HCT116 (cell line): ENCODE measurements at regions not wholly inside any gene's neighbourhood (a gene's known extent, or its start where the extent isn't known, plus 50 kb on each side); places are given as distances from the start of the nearest gene placed in this dataset.

ENCODE experiments used
- ATAC-seq: fragments of 200-7000 bp; cut with Tn5 transposase; 2 replicates; pipeline ENCODE4 v1.9.1; 2020; ENCODE audit warnings: mild to moderate bottlenecking, moderate library complexity
- BruUV-seq: library from RNA; stranded (reverse); fragments of 400-500 nt; replicated peaks from 2 replicates; lab custom pipeline; 2021; lab: Mats Ljungman, UMichigan
- CTCF ChIA-PET: fragments of 300-600 bp; sonication (Branson Sonifier 250); formaldehyde crosslinking; loops from one replicate; lab custom pipeline; 2021; ENCODE audit warnings: antibody characterized with exemption; lab: Charles Lee
- POLR2A ChIA-PET: fragments of 300-600, 350-600 bp; sonication (Branson Sonifier 250); formaldehyde crosslinking; loops from one replicate; lab custom pipeline; 2021; ENCODE audit warnings: antibody characterized with exemption; lab: Charles Lee
- RAD21 ChIA-PET, 2 experiments: fragments of 300-600 bp; sonication (Branson Sonifier 250); formaldehyde crosslinking; loops; one replicate each; lab custom pipeline; 2023; ENCODE audit warnings: low total read pairs in 2 of 2; ENCODE audit not compliant: uncharacterized antibody in 2 of 2, unreplicated experiment in 2 of 2, low non-redundant PET in 1 of 2; lab: Charles Lee
- DNase-seq: peaks from one replicate; pipeline ENCODE4 v3.0.0-alpha.2; 2010; ENCODE audit warnings: low read depth, low spot score
- H2AFZ ChIP-seq: fragments of 200-600 bp; shearing (Covaris generic), sonication (generic); 2 replicates; pipeline ENCODE4 v1.6.1; 2017; ENCODE audit warnings: low read depth, mixed run types, mixed read lengths, antibody characterized with exemption, low read length; ENCODE audit not compliant: poor library complexity, severe bottlenecking
- H3K27ac ChIP-seq: 2 replicates; pipeline ENCODE4 v1.5.1; 2012; ENCODE audit warnings: low read depth, low read length
- H3K27me3 ChIP-seq: fragments of 200-600 bp; sonication (generic); 2 replicates; pipeline ENCODE4 v1.6.1; 2016; ENCODE audit warnings: mixed run types, low read length, mixed read lengths; ENCODE audit not compliant: insufficient read depth
- H3K36me3 ChIP-seq, 2 experiments: fragments of 200-500 bp in 1 of 2; fragments of 200-600 bp in 1 of 2; sonication (Bioruptor generic) in 1 of 2; sonication (generic) in 1 of 2; 2 replicates each; pipeline versions ENCODE4 v1.5.1 to v1.6.1; 2014 to 2016; ENCODE audit warnings: low read length in 2 of 2, inconsistent platforms in 1 of 2, mixed read lengths in 1 of 2, mixed run types in 1 of 2; ENCODE audit not compliant: insufficient read depth in 2 of 2, control insufficient read depth in 1 of 2
- H3K4me1 ChIP-seq, 2 experiments: fragments of 200-600 bp in 1 of 2; sonication (generic) in 1 of 2; 2 replicates each; pipeline versions ENCODE4 v1.5.1 to v1.6.1; 2012 to 2017; ENCODE audit warnings: low read length in 2 of 2, inconsistent platforms in 1 of 2, mild to moderate bottlenecking in 1 of 2, mixed read lengths in 1 of 2, mixed run types in 1 of 2, moderate library complexity in 1 of 2; ENCODE audit not compliant: insufficient read depth in 2 of 2, control insufficient read depth in 1 of 2
- H3K4me2 ChIP-seq: fragments of 200-600 bp; sonication (generic); 2 replicates; pipeline ENCODE4 v1.6.1; 2017; ENCODE audit warnings: mixed run types, low read length, mixed read lengths
- H3K4me3 ChIP-seq, 2 experiments: fragments of 200-600 bp in 1 of 2; sonication (generic) in 1 of 2; replicated peaks in 1 of 2; 2 replicates each; pipeline ENCODE4 v1.5.1; 2011 to 2016; ENCODE audit warnings: low read length in 2 of 2, control low read depth in 1 of 2, low read depth in 1 of 2, mild to moderate bottlenecking in 1 of 2, mixed read lengths in 1 of 2, mixed run types in 1 of 2
- H3K79me2 ChIP-seq: fragments of 200-600 bp; sonication (generic); 2 replicates; pipeline ENCODE4 v1.6.1; 2017; ENCODE audit warnings: mild to moderate bottlenecking, mixed run types, low read length, moderate library complexity, mixed read lengths; ENCODE audit not compliant: insufficient read depth
- H3K9ac ChIP-seq: fragments of 200-600 bp; sonication (generic); 2 replicates; pipeline ENCODE4 v1.6.1; 2016; ENCODE audit warnings: low read length, mixed read lengths
- H3K9me2 ChIP-seq: fragments of 200-600 bp; sonication (generic), shearing (Covaris generic); 2 replicates; pipeline ENCODE4 v1.6.1; 2017; ENCODE audit warnings: mixed run types, mild to moderate bottlenecking, moderate library complexity; ENCODE audit not compliant: insufficient read depth
- H3K9me3 ChIP-seq, 2 experiments: fragments of 200-500 bp in 1 of 2; fragments of 200-600 bp in 1 of 2; sonication (Bioruptor generic) in 1 of 2; sonication (generic) in 1 of 2; 2 replicates each; pipeline ENCODE4 v1.6.1; 2014 to 2017; ENCODE audit warnings: low read length in 2 of 2, mixed read lengths in 2 of 2, inconsistent platforms in 1 of 2, low read depth in 1 of 2, mild to moderate bottlenecking in 1 of 2, mixed run types in 1 of 2, moderate library complexity in 1 of 2; ENCODE audit not compliant: control insufficient read depth in 1 of 2, insufficient read depth in 1 of 2
- H4K20me1 ChIP-seq: fragments of 200-600 bp; sonication (generic), shearing (Covaris generic); 2 replicates; pipeline ENCODE4 v1.6.1; 2017; ENCODE audit warnings: mixed run types, mild to moderate bottlenecking, moderate library complexity; ENCODE audit not compliant: insufficient read depth
- CBX3 ChIP-seq: IDR thresholded peaks from 2 replicates; pipeline ENCODE4 v1.6.1; 2012; ENCODE audit warnings: low read depth
- EZH2 ChIP-seq: fragments of 200-600 bp; sonication (generic); IDR thresholded peaks from 2 replicates; pipeline ENCODE4 v1.6.1; 2017; ENCODE audit warnings: antibody characterized with exemption, mixed run types
- SP1 ChIP-seq: IDR thresholded peaks from 2 replicates; pipeline ENCODE4 v1.6.1; 2012; ENCODE audit warnings: low read depth
- TCF7L2 ChIP-seq: IDR thresholded peaks from 2 replicates; pipeline ENCODE4 v1.7.0; 2011; ENCODE audit warnings: borderline replicate concordance, inconsistent platforms; ENCODE audit not compliant: insufficient read depth, insufficient read length; ENCODE audit errors: extremely low read depth
- ZFX ChIP-seq: fragments of 450-650 bp; IDR thresholded peaks from 2 replicates; pipeline ENCODE4 v1.6.1; 2017
- intact Hi-C: fragments of 100-400 bp; cut with micrococcal nuclease; formaldehyde crosslinking; loops from 2 replicates; pipeline ENCODE4 v1.10.0; 2022
- TF ChIP-seq, protein P1 (sequence below), 3 experiments: fragments of 200-600 bp in 1 of 3; sonication (generic) in 1 of 3; IDR thresholded peaks in 2 of 3; conservative IDR thresholded peaks in 1 of 3; 2 replicates each; pipeline ENCODE4 v1.5.1; 2012 to 2017; ENCODE audit warnings: low read depth in 2 of 3, low read length in 2 of 3, antibody characterized with exemption in 1 of 3, borderline replicate concordance in 1 of 3, control low read depth in 1 of 3, mild to moderate bottlenecking in 1 of 3, mixed read lengths in 1 of 3, mixed run types in 1 of 3, moderate library complexity in 1 of 3; ENCODE audit not compliant: insufficient read depth in 1 of 3
- TF ChIP-seq, protein P2 (sequence below): IDR thresholded peaks from 2 replicates; pipeline ENCODE4 v1.6.1; 2011; ENCODE audit warnings: mild to moderate bottlenecking, low read length, moderate library complexity; ENCODE audit not compliant: insufficient replicate concordance; ENCODE audit errors: extremely low read depth
- TF ChIP-seq, protein P3 (sequence below): IDR thresholded peaks from 2 replicates; pipeline ENCODE4 v1.6.1; 2012; ENCODE audit warnings: low read depth

DNA sequence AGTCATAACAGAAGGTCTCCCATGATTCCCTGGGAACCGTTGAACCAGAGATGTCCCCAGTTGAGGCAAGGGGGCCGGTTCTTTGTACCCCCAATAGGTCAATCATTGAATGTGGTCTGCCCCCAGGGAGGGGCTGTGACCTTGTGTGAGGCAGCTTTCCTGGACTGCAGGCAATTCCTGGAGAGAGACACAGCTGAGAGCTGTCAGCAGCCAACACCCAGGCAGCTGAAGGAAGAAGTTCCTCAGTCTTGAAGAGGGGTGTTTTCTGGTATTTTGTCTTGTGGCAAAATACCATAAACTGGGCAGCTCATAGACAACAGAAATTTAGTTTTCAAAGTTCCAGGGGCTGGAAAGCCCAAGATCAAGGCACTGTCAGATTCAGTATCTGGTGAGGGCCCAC, 185.7 kb upstream of the ATP6AP2 start (continued):
- TF ChIP-seq, protein P1, sequence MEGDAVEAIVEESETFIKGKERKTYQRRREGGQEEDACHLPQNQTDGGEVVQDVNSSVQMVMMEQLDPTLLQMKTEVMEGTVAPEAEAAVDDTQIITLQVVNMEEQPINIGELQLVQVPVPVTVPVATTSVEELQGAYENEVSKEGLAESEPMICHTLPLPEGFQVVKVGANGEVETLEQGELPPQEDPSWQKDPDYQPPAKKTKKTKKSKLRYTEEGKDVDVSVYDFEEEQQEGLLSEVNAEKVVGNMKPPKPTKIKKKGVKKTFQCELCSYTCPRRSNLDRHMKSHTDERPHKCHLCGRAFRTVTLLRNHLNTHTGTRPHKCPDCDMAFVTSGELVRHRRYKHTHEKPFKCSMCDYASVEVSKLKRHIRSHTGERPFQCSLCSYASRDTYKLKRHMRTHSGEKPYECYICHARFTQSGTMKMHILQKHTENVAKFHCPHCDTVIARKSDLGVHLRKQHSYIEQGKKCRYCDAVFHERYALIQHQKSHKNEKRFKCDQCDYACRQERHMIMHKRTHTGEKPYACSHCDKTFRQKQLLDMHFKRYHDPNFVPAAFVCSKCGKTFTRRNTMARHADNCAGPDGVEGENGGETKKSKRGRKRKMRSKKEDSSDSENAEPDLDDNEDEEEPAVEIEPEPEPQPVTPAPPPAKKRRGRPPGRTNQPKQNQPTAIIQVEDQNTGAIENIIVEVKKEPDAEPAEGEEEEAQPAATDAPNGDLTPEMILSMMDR (IDR thresholded peaks at IDR 0.05 in 2 of 3, conservative IDR thresholded peaks at IDR 0.05 in 1 of 3; ENCODE audit: borderline replicate concordance in 1 of 3, insufficient read depth in 1 of 3, low read depth in 2 of 3, low read length in 2 of 3): no peak
- TF ChIP-seq ZFX (no peak), TCF7L2 (no peak), SP1 (no peak), CBX3 (no peak), EZH2 (no peak)

DNA sequence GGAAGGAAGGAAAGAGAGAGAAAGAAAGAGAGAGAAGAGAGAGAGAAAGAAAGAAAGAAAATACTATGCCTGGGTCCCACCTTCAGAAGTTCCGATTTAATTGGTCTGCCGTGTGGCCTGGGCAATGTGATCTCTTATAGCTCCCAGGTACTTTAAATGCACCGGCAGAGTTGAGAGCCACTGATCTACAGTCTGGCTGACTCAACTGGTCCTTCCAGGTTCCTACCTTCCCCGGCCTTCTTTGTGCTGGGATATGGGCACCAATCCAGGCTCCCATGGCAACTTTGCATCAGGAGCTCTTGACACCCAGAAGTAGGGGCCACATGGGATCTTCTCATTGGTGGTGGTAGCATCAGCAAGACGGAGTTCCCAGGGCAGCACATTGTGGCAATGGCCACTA, 186.5 kb upstream of the ATP6AP2 start:
- TF ChIP-seq, protein P2, sequence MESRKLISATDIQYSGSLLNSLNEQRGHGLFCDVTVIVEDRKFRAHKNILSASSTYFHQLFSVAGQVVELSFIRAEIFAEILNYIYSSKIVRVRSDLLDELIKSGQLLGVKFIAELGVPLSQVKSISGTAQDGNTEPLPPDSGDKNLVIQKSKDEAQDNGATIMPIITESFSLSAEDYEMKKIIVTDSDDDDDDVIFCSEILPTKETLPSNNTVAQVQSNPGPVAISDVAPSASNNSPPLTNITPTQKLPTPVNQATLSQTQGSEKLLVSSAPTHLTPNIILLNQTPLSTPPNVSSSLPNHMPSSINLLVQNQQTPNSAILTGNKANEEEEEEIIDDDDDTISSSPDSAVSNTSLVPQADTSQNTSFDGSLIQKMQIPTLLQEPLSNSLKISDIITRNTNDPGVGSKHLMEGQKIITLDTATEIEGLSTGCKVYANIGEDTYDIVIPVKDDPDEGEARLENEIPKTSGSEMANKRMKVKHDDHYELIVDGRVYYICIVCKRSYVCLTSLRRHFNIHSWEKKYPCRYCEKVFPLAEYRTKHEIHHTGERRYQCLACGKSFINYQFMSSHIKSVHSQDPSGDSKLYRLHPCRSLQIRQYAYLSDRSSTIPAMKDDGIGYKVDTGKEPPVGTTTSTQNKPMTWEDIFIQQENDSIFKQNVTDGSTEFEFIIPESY: no peak
- TF ChIP-seq, protein P3, sequence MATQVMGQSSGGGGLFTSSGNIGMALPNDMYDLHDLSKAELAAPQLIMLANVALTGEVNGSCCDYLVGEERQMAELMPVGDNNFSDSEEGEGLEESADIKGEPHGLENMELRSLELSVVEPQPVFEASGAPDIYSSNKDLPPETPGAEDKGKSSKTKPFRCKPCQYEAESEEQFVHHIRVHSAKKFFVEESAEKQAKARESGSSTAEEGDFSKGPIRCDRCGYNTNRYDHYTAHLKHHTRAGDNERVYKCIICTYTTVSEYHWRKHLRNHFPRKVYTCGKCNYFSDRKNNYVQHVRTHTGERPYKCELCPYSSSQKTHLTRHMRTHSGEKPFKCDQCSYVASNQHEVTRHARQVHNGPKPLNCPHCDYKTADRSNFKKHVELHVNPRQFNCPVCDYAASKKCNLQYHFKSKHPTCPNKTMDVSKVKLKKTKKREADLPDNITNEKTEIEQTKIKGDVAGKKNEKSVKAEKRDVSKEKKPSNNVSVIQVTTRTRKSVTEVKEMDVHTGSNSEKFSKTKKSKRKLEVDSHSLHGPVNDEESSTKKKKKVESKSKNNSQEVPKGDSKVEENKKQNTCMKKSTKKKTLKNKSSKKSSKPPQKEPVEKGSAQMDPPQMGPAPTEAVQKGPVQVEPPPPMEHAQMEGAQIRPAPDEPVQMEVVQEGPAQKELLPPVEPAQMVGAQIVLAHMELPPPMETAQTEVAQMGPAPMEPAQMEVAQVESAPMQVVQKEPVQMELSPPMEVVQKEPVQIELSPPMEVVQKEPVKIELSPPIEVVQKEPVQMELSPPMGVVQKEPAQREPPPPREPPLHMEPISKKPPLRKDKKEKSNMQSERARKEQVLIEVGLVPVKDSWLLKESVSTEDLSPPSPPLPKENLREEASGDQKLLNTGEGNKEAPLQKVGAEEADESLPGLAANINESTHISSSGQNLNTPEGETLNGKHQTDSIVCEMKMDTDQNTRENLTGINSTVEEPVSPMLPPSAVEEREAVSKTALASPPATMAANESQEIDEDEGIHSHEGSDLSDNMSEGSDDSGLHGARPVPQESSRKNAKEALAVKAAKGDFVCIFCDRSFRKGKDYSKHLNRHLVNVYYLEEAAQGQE: no peak

More for the DNA sequence above, 186.5 kb upstream of the ATP6AP2 start:
- no peaks in the 10 kb centered on the region for H4K20me1 ChIP-seq
- H3K4me1 ChIP-seq: no peaks in the 10 kb centered on the region
- no peak overlapping the region for H3K27ac ChIP-seq
- no peaks in the 10 kb centered on the region for H3K36me3 ChIP-seq
- H3K9me3 ChIP-seq: no peaks in the 10 kb centered on the region
- DNase-seq (no peak), ATAC-seq (no peak)
- intact Hi-C loops: no loop called here
- POLR2A ChIA-PET: no interaction called here
- RAD21 ChIA-PET: no interaction called here
- no TSS peak for BruUV-seq
- H3K4me3 ChIP-seq: no peak overlapping the region
- no peaks in the 10 kb centered on the region for H3K79me2 ChIP-seq
- H3K4me2 ChIP-seq: no peak overlapping the region
- no peak overlapping the region for H3K9ac ChIP-seq
- H2AFZ ChIP-seq: no peak overlapping the region
- H3K9me2 ChIP-seq: no peaks in the 10 kb centered on the region
- no peaks in the 10 kb centered on the region for H3K27me3 ChIP-seq
- CTCF ChIA-PET: no interaction called here
